Retinal pigment epithelial cell (primary cell): ENCODE measurements at regions not wholly inside any gene's neighbourhood (a gene's known extent, or its start where the extent isn't known, plus 50 kb on each side); places are given as distances from the start of the nearest gene placed in this dataset.
"Not testable (repeated sequence)": the region's sequence is repeated elsewhere in the genome, so short reads cannot be mapped to it uniquely, and the experiment has no call there.

Experiments
- DNase-seq: peaks from one replicate; pipeline ENCODE4 v3.0.0-alpha.2; 2010; ENCODE audit warnings: low read depth
- H3K4me3 ChIP-seq: 2 replicates; pipeline ENCODE4 v1.5.1; 2011; ENCODE audit warnings: mild to moderate bottlenecking, low read length, control low read depth, moderate library complexity
- TF ChIP-seq, protein P1 (sequence below): conservative IDR thresholded peaks from 2 replicates; pipeline ENCODE4 v1.5.1; 2011; ENCODE audit warnings: low read depth, low read length, control low read depth, inconsistent platforms

DNA sequence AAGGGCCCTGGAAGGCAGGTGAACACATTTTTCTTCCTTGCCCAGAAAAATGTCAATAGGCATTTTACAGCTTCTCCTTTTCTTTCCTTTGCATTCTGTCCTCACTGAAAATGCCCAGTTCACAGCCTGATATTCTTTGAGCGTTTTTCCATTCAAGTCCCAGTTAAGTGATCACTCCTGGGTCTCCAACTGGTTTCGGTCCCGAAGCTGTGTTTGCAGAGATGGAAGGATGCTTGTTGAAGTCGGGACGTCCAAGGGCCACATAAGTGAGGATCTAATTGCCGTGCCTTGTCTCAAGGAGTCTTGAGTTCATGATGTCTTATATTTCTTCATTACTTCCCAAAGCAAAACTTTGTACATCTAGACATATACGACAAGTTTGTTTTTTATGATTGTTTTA lies 208.7 kb upstream of the PRKCQ start:
- no peak overlapping the region for H3K4me3 ChIP-seq
- DNase-seq: no peak
- TF ChIP-seq, protein P1, sequence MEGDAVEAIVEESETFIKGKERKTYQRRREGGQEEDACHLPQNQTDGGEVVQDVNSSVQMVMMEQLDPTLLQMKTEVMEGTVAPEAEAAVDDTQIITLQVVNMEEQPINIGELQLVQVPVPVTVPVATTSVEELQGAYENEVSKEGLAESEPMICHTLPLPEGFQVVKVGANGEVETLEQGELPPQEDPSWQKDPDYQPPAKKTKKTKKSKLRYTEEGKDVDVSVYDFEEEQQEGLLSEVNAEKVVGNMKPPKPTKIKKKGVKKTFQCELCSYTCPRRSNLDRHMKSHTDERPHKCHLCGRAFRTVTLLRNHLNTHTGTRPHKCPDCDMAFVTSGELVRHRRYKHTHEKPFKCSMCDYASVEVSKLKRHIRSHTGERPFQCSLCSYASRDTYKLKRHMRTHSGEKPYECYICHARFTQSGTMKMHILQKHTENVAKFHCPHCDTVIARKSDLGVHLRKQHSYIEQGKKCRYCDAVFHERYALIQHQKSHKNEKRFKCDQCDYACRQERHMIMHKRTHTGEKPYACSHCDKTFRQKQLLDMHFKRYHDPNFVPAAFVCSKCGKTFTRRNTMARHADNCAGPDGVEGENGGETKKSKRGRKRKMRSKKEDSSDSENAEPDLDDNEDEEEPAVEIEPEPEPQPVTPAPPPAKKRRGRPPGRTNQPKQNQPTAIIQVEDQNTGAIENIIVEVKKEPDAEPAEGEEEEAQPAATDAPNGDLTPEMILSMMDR: no peak

DNA sequence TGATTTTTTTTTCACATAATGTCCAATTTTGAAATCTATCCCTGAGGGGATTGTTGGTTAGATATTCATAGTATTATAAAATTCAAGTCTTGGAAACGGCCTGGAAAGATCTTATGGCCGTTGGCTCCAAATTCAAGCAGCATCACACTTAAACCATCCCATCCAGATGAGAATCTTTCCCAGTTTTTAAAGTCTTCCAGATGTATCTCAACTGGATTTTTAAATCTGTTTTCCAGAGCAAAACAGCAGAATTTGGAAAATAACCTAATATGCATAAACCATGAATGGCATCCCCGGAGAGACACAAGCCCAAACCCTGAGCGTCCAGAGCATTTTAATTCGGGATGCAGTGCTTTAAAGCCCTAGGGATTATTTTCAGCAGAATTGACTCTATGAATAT lies 208.2 kb upstream of the PRKCQ start:
- no peak for DNase-seq
- no peak overlapping the region for H3K4me3 ChIP-seq
- TF ChIP-seq, protein P1: no peak

DNA sequence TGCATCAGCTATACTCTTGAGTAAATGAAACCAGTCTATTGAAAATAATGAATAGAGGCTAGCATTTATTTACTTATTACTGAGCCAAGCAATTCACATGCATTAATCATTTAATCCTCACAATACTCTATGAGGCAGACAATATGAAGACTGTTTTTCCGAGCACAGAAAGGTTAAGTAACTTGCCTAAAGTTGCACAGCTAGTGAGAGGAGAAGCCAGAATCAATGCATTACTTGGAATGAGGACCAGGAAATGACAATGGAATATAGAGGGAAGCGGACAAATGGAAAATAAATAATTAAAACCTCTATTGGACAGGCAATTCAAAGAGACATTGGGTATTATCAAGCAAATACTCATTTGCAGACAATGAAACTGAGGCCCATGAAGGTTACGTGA lies 207.6 kb upstream of the PRKCQ start:
- TF ChIP-seq, protein P1: no peak
- no peak for DNase-seq
- H3K4me3 ChIP-seq: no peak overlapping the region

DNA sequence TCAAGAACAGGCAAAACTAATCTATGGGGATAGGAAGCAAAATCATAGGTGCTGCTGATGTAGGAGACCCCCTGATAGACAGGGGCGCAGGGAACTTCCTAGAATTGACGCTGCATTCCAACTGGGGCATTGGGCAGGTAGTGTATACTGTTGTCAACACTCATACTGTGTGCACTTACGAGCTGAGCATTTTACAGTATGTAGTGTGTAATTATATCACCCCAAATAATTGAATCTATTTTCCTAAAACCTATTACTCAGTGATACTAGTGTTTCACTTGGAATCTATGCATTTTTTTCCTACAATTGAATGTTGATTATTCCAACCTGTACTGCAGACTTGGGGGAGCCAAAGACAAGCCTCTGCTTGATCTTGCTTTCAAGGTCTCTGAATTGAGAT lies 207.0 kb upstream of the PRKCQ start:
- TF ChIP-seq, protein P1: no peak

DNA sequence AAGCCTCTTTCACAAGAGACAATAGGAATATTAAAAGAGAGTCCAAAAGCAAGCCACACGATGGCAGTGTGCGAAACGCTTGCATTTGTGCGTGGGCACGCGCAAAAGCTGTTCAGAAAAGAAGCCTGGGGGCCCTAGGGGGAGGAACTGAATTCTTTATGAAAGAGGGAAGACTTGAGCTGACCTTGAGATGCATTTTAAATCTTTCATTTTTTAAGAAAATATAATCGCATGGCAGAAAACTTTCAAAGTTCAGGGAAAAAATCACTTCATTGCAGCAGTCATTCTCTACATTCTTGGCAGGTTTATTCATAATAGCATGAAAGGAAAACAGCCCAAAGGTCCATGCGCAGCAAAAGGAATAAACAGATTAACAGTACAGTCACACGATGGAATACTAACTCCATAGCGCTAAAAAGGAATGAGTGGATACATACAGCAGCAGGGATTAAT lies 206.5 kb upstream of the PRKCQ start:
- TF ChIP-seq, protein P1: peak; percentile 66
- H3K4me3 ChIP-seq: peak overlapping the region; percentile 27
- peak; percentile 80 for DNase-seq

More for the DNA sequence above, 207.0 kb upstream of the PRKCQ start:
- DNase-seq: no peak
- H3K4me3 ChIP-seq: peak overlapping the region; percentile 5

DNA sequence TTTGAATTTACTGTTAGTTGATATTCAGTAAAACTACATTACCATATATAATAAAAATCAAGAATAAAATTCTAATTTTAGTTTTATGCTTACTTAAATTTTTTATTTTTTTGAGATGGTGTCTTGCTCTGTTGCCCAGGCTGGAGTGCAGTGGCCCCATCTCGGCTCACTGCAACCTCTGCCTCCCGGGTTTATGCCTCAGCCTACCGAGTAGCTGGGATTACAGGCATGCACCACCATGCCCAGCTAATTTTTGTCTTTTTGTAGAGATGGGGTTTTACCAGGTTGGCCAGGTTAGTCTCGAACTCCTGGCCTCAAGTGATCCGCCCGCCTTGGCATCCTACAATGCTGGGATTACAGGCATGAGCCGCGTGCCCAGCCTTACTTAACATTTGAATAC lies 204.4 kb upstream of the PRKCQ start:
- H3K4me3 ChIP-seq, DNase-seq: not testable (repeated sequence)

DNA sequence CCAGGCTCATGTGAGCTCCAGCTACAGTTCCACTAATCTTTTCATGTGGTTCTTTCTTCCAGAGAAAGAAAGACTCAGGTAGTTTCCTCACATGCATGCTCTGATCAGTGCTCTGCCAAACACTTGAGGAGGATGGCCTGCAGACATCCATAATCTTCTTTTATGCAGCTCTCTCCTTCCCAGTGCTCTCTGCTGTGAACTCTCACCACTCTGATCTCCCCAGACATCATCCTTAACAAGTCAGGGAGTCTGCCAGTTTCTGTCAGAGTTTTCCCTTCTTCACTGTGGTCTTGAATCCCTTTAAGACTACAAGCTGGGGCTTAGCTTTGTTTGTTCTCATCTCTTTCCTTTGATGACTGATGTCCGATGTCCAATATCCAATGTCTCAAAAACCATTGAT lies 203.4 kb upstream of the PRKCQ start:
- no peak for DNase-seq
- H3K4me3 ChIP-seq: no peak overlapping the region
- TF ChIP-seq, protein P1: no peak

DNA sequence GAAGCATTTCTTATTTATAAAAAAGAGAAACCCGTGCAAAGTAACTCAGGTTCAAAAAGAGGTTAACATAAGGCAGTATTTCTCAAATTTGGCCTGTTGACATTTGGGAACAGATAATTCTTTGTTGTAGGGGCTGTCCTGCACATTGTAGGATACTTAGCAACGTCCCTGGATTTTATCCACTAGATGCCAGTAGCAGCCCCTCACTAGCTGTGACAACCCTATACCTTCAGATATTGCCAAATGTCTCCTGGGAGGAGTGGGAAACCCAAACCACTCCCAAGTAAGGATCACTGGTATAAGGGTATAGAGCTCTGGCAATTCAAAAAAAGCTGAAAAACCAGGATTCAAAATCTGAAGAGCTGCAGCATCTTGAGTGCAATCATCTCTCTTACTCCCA lies 202.3 kb upstream of the PRKCQ start:
- TF ChIP-seq, protein P1: no peak
- no peak for DNase-seq
- no peak overlapping the region for H3K4me3 ChIP-seq
